Liver (tissue), 8 donors: ENCODE measurements at regions not wholly inside any gene's neighbourhood (a gene's known extent, or its start where the extent isn't known, plus 50 kb on each side); places are given as distances from the start of the nearest gene placed in this dataset.
"Not testable (repeated sequence)": the region's sequence is repeated elsewhere in the genome, so short reads cannot be mapped to it uniquely, and the experiment has no call there.

ENCODE experiments used
- DNase-seq: peaks from one replicate; pipeline ENCODE4 v3.0.0-alpha.2; 2017; ENCODE audit warnings: low spot score
- H3K27ac ChIP-seq, 2 donors: one replicate each; pipeline ENCODE4 v1.7.0; 2013; ENCODE audit warnings: inconsistent platforms in 2 of 2, low read length in 2 of 2, control low read depth in 1 of 2, low read depth in 1 of 2, mild to moderate bottlenecking in 1 of 2
- H3K27me3 ChIP-seq, 4 donors: one replicate each; pipeline versions ENCODE4 v1.6.1 to v1.7.0; 2013; ENCODE audit warnings: low read length in 3 of 4, inconsistent platforms in 1 of 4, mild to moderate bottlenecking in 1 of 4, moderate library complexity in 1 of 4; ENCODE audit not compliant: control insufficient read depth in 4 of 4, insufficient read depth in 4 of 4
- H3K36me3 ChIP-seq, 4 donors: one replicate each; pipeline versions ENCODE4 v1.6.1 to v1.7.0; 2013; ENCODE audit warnings: low read length in 3 of 4, mild to moderate bottlenecking in 3 of 4, low read depth in 1 of 4, moderate library complexity in 1 of 4; ENCODE audit not compliant: control insufficient read depth in 4 of 4, insufficient read depth in 3 of 4
- H3K4me1 ChIP-seq, 4 donors: one replicate each; pipeline versions ENCODE4 v1.6.1 to v1.7.0; 2013; ENCODE audit warnings: low read length in 3 of 4, mild to moderate bottlenecking in 3 of 4, moderate library complexity in 1 of 4; ENCODE audit not compliant: control insufficient read depth in 4 of 4, insufficient read depth in 4 of 4
- H3K4me3 ChIP-seq, 3 donors: one replicate each; pipeline versions ENCODE4 v1.6.1 to v1.7.0; 2013; ENCODE audit warnings: low read length in 3 of 3, control low read depth in 1 of 3, low read depth in 1 of 3, mild to moderate bottlenecking in 1 of 3
- H3K9ac ChIP-seq, 2 donors: one replicate each; pipeline ENCODE4 v1.7.0; 2013; ENCODE audit warnings: low read length in 2 of 2, mild to moderate bottlenecking in 2 of 2, moderate library complexity in 2 of 2, control low read depth in 1 of 2, low read depth in 1 of 2
- H3K9me3 ChIP-seq, 4 donors: one replicate each; pipeline versions ENCODE4 v1.6.1 to v1.7.0; 2013; ENCODE audit warnings: low read length in 3 of 4; ENCODE audit not compliant: control insufficient read depth in 4 of 4
- CTCF ChIP-seq: fragments of 150-350 bp; IDR thresholded peaks from 2 replicates; pipeline ENCODE4 v1.5.1; 2017; ENCODE audit warnings: improper control_type of control experiment, low read depth, low read length; ENCODE audit not compliant: missing input control
- EGR1 ChIP-seq, 2 donors: IDR thresholded peaks; 2 replicates each; pipeline ENCODE4 v1.6.1; 2016 to 2018; ENCODE audit warnings: antibody characterized with exemption in 2 of 2, low read depth in 2 of 2
- FOXA1 ChIP-seq: IDR thresholded peaks from 2 replicates; pipeline ENCODE4 v1.6.1; 2016; ENCODE audit warnings: antibody characterized with exemption
- FOXA2 ChIP-seq: IDR thresholded peaks from 2 replicates; pipeline ENCODE4 v1.6.1; 2016; ENCODE audit warnings: antibody characterized with exemption
- GABPA ChIP-seq, 2 donors: IDR thresholded peaks in 1 of 2; conservative IDR thresholded peaks in 1 of 2; 2 replicates each; pipeline ENCODE4 v1.6.1; 2016; ENCODE audit warnings: antibody characterized with exemption in 2 of 2, mild to moderate bottlenecking in 1 of 2, moderate library complexity in 1 of 2
- HNF4A ChIP-seq, 2 donors: conservative IDR thresholded peaks; 2 replicates each; pipeline ENCODE4 v1.6.1; 2016; ENCODE audit warnings: antibody characterized with exemption in 2 of 2, mild to moderate bottlenecking in 2 of 2
- HNF4G ChIP-seq: IDR thresholded peaks from 2 replicates; pipeline ENCODE4 v1.6.1; 2016; ENCODE audit warnings: antibody characterized with exemption
- JUND ChIP-seq, 2 donors: IDR thresholded peaks; 2 replicates each; pipeline ENCODE4 v1.6.1; 2016; ENCODE audit warnings: antibody characterized with exemption in 2 of 2
- MAX ChIP-seq: IDR thresholded peaks from 2 replicates; pipeline ENCODE4 v1.6.1; 2016; ENCODE audit warnings: antibody characterized with exemption
- NR2F2 ChIP-seq: IDR thresholded peaks from 2 replicates; pipeline ENCODE4 v1.6.1; 2016; ENCODE audit warnings: antibody characterized with exemption
- RAD21 ChIP-seq, 2 donors: IDR thresholded peaks; 2 replicates each; pipeline ENCODE4 v1.6.1; 2016; ENCODE audit warnings: antibody characterized with exemption in 2 of 2, mild to moderate bottlenecking in 2 of 2
- REST ChIP-seq: IDR thresholded peaks from 2 replicates; pipeline ENCODE4 v1.6.1; 2016; ENCODE audit warnings: antibody characterized with exemption, mild to moderate bottlenecking
- RXRA ChIP-seq, 2 donors: IDR thresholded peaks; 2 replicates each; pipeline ENCODE4 v1.6.1; 2017 to 2018; ENCODE audit warnings: antibody characterized with exemption in 2 of 2, mild to moderate bottlenecking in 1 of 2
- SP1 ChIP-seq: IDR thresholded peaks from 2 replicates; pipeline ENCODE4 v1.6.1; 2018; ENCODE audit warnings: antibody characterized with exemption, mild to moderate bottlenecking
- TAF1 ChIP-seq: conservative IDR thresholded peaks from 2 replicates; pipeline ENCODE4 v1.6.1; 2016; ENCODE audit warnings: antibody characterized with exemption, mild to moderate bottlenecking
- YY1 ChIP-seq: IDR thresholded peaks from 2 replicates; pipeline ENCODE4 v1.6.1; 2016; ENCODE audit warnings: antibody characterized with exemption, mild to moderate bottlenecking
- WGBS: extraction: QIAGEN DNeasy Blood & Tissue Kit; methylation state at CpG from one replicate; pipeline ENCODE4 v1.1.7; 2013; 5-methylcytosine and 5-hydroxymethylcytosine counted together
- donor health status: healthy.
- donor health status: healthy.
- donor health status: healthy.
- donor health status: healthy.
- donor health status: healthy.

- TF ChIP-seq CTCF: no peak
These were observed 212.1 kb upstream of the PRSS58 start (continued) for GRCh38 chr7:142469696-142470543.

- H3K9me3 ChIP-seq: no peaks in the 10 kb centered on the region
- H3K27me3 ChIP-seq: no peaks in the 10 kb centered on the region
- H3K4me1 ChIP-seq: no peaks in the 10 kb centered on the region
- no peak overlapping the region for H3K4me3 ChIP-seq
- WGBS: 81% methylated on average over 6 of the region's 6 CpGs
- no peak for DNase-seq
- no peak overlapping the region for H3K9ac ChIP-seq
- TF ChIP-seq NR2F2 (no peak), JUND (IDR thresholded peaks at IDR 0.05) (no peak), HNF4A (conservative IDR thresholded peaks at IDR 0.05) (no peak), GABPA (IDR thresholded peaks at IDR 0.05 in 1 of 2, conservative IDR thresholded peaks at IDR 0.05 in 1 of 2) (no peak), RAD21 (IDR thresholded peaks at IDR 0.05) (no peak), RXRA (IDR thresholded peaks at IDR 0.05) (no peak), HNF4G (no peak), FOXA1 (no peak), REST (no peak), SP1 (no peak), FOXA2 (no peak), MAX (no peak), YY1 (no peak), TAF1 (no peak), EGR1 (IDR thresholded peaks at IDR 0.05; ENCODE audit: low read depth in 2 of 2) (no peak)
- H3K27ac ChIP-seq: no peak overlapping the region
- no peaks in the 10 kb centered on the region for H3K36me3 ChIP-seq
These were observed 211.2 kb upstream of the PRSS58 start for GRCh38 chr7:142468871-142469665.

- 54% methylated on average over 7 of the region's 7 CpGs for WGBS
- not testable (repeated sequence) for H3K9ac ChIP-seq, H3K9me3 ChIP-seq, H3K27me3 ChIP-seq, H3K4me1 ChIP-seq, DNase-seq, H3K4me3 ChIP-seq, H3K27ac ChIP-seq, H3K36me3 ChIP-seq
These were observed 209.3 kb upstream of the PRSS58 start for GRCh38 chr7:142467056-142467655.
